NB4 (cell line): ENCODE measurements at regions not wholly inside any gene's neighbourhood (a gene's known extent, or its start where the extent isn't known, plus 50 kb on each side); places are given as distances from the start of the nearest gene placed in this dataset.

ENCODE experiments used
- POLR2A ChIP-seq: IDR thresholded peaks from 2 replicates; pipeline ENCODE4 v1.6.1; 2011; ENCODE audit warnings: mild to moderate bottlenecking; ENCODE audit not compliant: insufficient read length; ENCODE audit errors: extremely low read depth
- TF ChIP-seq, protein P1 (sequence below): IDR thresholded peaks from one replicate; pipeline ENCODE4 v1.5.1; 2012; ENCODE audit warnings: low read depth, low read length
- TF ChIP-seq, protein P2 (sequence below): IDR thresholded peaks from 2 replicates; pipeline ENCODE4 v1.6.1; 2011; ENCODE audit warnings: low read depth, low read length

DNA sequence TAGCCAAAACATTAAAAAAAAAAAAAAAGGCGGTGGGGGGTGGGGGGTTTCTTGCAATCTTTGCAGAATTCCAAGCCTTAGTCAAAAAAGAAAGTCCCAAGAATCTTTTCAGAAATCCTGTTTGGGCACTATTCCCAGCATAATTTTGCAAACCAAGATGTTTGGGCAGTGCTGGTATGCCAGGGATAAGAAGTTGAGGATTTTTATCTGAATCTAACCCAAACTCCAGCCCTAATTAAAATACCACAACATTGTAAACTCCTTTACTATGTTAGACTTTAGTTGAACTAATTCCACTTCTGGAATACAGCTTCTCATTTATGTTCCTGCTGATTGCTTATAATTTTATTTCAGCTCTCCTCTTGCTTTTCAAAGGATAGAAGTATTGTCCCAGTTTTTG lies 504.1 kb upstream of the ADGRL2 start:
- TF ChIP-seq, protein P1, sequence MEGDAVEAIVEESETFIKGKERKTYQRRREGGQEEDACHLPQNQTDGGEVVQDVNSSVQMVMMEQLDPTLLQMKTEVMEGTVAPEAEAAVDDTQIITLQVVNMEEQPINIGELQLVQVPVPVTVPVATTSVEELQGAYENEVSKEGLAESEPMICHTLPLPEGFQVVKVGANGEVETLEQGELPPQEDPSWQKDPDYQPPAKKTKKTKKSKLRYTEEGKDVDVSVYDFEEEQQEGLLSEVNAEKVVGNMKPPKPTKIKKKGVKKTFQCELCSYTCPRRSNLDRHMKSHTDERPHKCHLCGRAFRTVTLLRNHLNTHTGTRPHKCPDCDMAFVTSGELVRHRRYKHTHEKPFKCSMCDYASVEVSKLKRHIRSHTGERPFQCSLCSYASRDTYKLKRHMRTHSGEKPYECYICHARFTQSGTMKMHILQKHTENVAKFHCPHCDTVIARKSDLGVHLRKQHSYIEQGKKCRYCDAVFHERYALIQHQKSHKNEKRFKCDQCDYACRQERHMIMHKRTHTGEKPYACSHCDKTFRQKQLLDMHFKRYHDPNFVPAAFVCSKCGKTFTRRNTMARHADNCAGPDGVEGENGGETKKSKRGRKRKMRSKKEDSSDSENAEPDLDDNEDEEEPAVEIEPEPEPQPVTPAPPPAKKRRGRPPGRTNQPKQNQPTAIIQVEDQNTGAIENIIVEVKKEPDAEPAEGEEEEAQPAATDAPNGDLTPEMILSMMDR = no peak
- no peak for TF ChIP-seq POLR2A
- TF ChIP-seq, protein P2, sequence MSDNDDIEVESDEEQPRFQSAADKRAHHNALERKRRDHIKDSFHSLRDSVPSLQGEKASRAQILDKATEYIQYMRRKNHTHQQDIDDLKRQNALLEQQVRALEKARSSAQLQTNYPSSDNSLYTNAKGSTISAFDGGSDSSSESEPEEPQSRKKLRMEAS = no peak
